H9 (cell line): ENCODE measurements at regions not wholly inside any gene's neighbourhood (a gene's known extent, or its start where the extent isn't known, plus 50 kb on each side); places are given as distances from the start of the nearest gene placed in this dataset.

Source experiments
- DNase-seq: peaks from one replicate; pipeline ENCODE4 v3.0.0-alpha.2; 2017
- H2AFZ ChIP-seq: one replicate; pipeline ENCODE4 v1.6.1; 2013; ENCODE audit warnings: mild to moderate bottlenecking, low read length, control low read depth, moderate library complexity
- H2AK5ac ChIP-seq: 2 replicates; pipeline ENCODE4 v1.6.1; 2013; ENCODE audit warnings: low read length, control low read depth, mixed read lengths; ENCODE audit not compliant: insufficient read length
- H2BK120ac ChIP-seq: one replicate; pipeline ENCODE4 v1.6.1; 2013; ENCODE audit warnings: low read depth, mild to moderate bottlenecking, low read length, control low read depth, inconsistent platforms; ENCODE audit not compliant: poor library complexity, severe bottlenecking
- H2BK12ac ChIP-seq: 2 replicates; pipeline ENCODE4 v1.6.1; 2013; ENCODE audit warnings: low read length, control low read depth, mixed read lengths, low read depth; ENCODE audit not compliant: insufficient read length
- H2BK15ac ChIP-seq: 2 replicates; pipeline ENCODE4 v1.6.1; 2013; ENCODE audit warnings: low read depth, low read length, control low read depth
- H2BK20ac ChIP-seq: one replicate; pipeline ENCODE4 v1.6.1; 2013; ENCODE audit warnings: low read depth, mild to moderate bottlenecking, low read length, control low read depth, inconsistent platforms; ENCODE audit not compliant: poor library complexity, severe bottlenecking
- H2BK5ac ChIP-seq: 2 replicates; pipeline ENCODE4 v1.6.1; 2013; ENCODE audit warnings: low read length, control low read depth, mixed read lengths; ENCODE audit not compliant: insufficient read length
- H3K14ac ChIP-seq: 2 replicates; pipeline ENCODE4 v1.6.1; 2013; ENCODE audit warnings: low read length, control low read depth; ENCODE audit not compliant: insufficient read depth
- H3K18ac ChIP-seq: 2 replicates; pipeline ENCODE4 v1.6.1; 2013; ENCODE audit warnings: low read depth, mild to moderate bottlenecking, mixed read lengths, low read length, control low read depth; ENCODE audit not compliant: insufficient read length
- H3K23ac ChIP-seq: 2 replicates; pipeline ENCODE4 v1.6.1; 2013; ENCODE audit warnings: low read length, control low read depth, mixed read lengths, low read depth; ENCODE audit not compliant: insufficient read length
- H3K23me2 ChIP-seq: 2 replicates; pipeline ENCODE4 v1.6.1; 2013; ENCODE audit warnings: low read depth, mild to moderate bottlenecking, mixed read lengths, low read length, control low read depth; ENCODE audit not compliant: insufficient read length, poor library complexity, severe bottlenecking
- H3K27ac ChIP-seq: 2 replicates; pipeline ENCODE4 v1.5.1; 2013; ENCODE audit warnings: low read length, control low read depth, mixed read lengths, low read depth; ENCODE audit not compliant: insufficient read length
- H3K27me3 ChIP-seq: 2 replicates; pipeline ENCODE4 v1.6.1; 2013; ENCODE audit warnings: low read length, control low read depth, inconsistent platforms; ENCODE audit not compliant: insufficient read depth
- H3K4ac ChIP-seq: 2 replicates; pipeline ENCODE4 v1.6.1; 2013; ENCODE audit warnings: low read depth, mild to moderate bottlenecking, control low read depth, inconsistent platforms, low read length, moderate library complexity
- H3K4me1 ChIP-seq: 2 replicates; pipeline ENCODE4 v1.6.1; 2013; ENCODE audit warnings: low read length, control low read depth, inconsistent platforms; ENCODE audit not compliant: insufficient read depth
- H3K4me2 ChIP-seq: 2 replicates; pipeline ENCODE4 v1.6.1; 2013; ENCODE audit warnings: low read length, control low read depth, mixed read lengths; ENCODE audit not compliant: insufficient read length, insufficient read depth
- H3K56ac ChIP-seq: 2 replicates; pipeline ENCODE4 v1.6.1; 2013; ENCODE audit warnings: low read depth, mild to moderate bottlenecking, mixed read lengths, low read length, control low read depth; ENCODE audit not compliant: insufficient read length
- H3K79me1 ChIP-seq: 2 replicates; pipeline ENCODE4 v1.6.1; 2013; ENCODE audit warnings: low read depth, mild to moderate bottlenecking, moderate library complexity, low read length, control low read depth, inconsistent platforms; ENCODE audit not compliant: insufficient read depth, poor library complexity, severe bottlenecking
- H3K79me2 ChIP-seq: 2 replicates; pipeline ENCODE4 v1.6.1; 2013; ENCODE audit warnings: low read length, control low read depth, inconsistent platforms; ENCODE audit not compliant: insufficient read depth
- H3K9ac ChIP-seq: 2 replicates; pipeline ENCODE4 v1.6.1; 2013; ENCODE audit warnings: low read length, control low read depth, mixed read lengths; ENCODE audit not compliant: insufficient read length; ENCODE audit errors: extremely low read depth
- H3K9me3 ChIP-seq: one replicate; pipeline ENCODE4 v1.6.1; 2013; ENCODE audit warnings: low read depth, low read length, inconsistent platforms; ENCODE audit not compliant: control insufficient read depth
- H3T11ph ChIP-seq: one replicate; pipeline ENCODE4 v1.6.1; 2013; ENCODE audit warnings: mild to moderate bottlenecking, low read length, control low read depth, inconsistent platforms
- H4K20me1 ChIP-seq: one replicate; pipeline ENCODE4 v1.6.1; 2013; ENCODE audit not compliant: control insufficient read depth, insufficient read length, insufficient read depth
- H4K5ac ChIP-seq: 2 replicates; pipeline ENCODE4 v1.6.1; 2013; ENCODE audit warnings: low read depth, mild to moderate bottlenecking, mixed read lengths, low read length, control low read depth; ENCODE audit not compliant: insufficient read length
- H4K8ac ChIP-seq: replicated peaks from 2 replicates; pipeline ENCODE4 v1.6.1; 2013; ENCODE audit warnings: low read length, control low read depth, mixed read lengths, low read depth; ENCODE audit not compliant: insufficient read length
- H4K91ac ChIP-seq: 2 replicates; pipeline ENCODE4 v1.6.1; 2013; ENCODE audit warnings: low read depth, mild to moderate bottlenecking, moderate library complexity, mixed read lengths, low read length, control low read depth; ENCODE audit not compliant: insufficient read length
- H3K27ac Mint-ChIP-seq, 3 experiments: 2 replicates in 2 of 3; 3 replicates in 1 of 3; pipeline ENCODE4 v1.8.0; 2020 to 2021; ENCODE audit warnings: mixed read lengths in 3 of 3, mild to moderate bottlenecking in 1 of 3, moderate library complexity in 1 of 3
- H3K27me3 Mint-ChIP-seq: 2 replicates; pipeline ENCODE4 v1.8.0; 2021; ENCODE audit warnings: low read depth, mild to moderate bottlenecking, moderate library complexity, mixed read lengths
- H3K36me3 Mint-ChIP-seq, 3 experiments: 2 replicates in 2 of 3; 3 replicates in 1 of 3; pipeline ENCODE4 v1.8.0; 2020 to 2021; ENCODE audit warnings: low read depth in 3 of 3, mixed read lengths in 3 of 3; ENCODE audit not compliant: insufficient read depth in 1 of 3
- H3K4me1 Mint-ChIP-seq, 2 experiments: 2 replicates each; pipeline ENCODE4 v1.8.0; 2020; ENCODE audit warnings: mixed read lengths in 2 of 2
- H3K4me3 Mint-ChIP-seq, 2 experiments: 2 replicates in 1 of 2; 3 replicates in 1 of 2; pipeline ENCODE4 v1.8.0; 2020 to 2021; ENCODE audit warnings: mild to moderate bottlenecking in 2 of 2, mixed read lengths in 2 of 2, moderate library complexity in 1 of 2
- H3K9me3 Mint-ChIP-seq, 2 experiments: 2 replicates in 1 of 2; 3 replicates in 1 of 2; pipeline ENCODE4 v1.8.0; 2020; ENCODE audit warnings: mild to moderate bottlenecking in 2 of 2, mixed read lengths in 2 of 2, moderate library complexity in 1 of 2
- WGBS: extraction: QIAGEN DNeasy Blood & Tissue Kit; methylation state at CpG from one replicate; pipeline ENCODE4 v1.1.7; 2013; ENCODE audit warnings: missing lambda C conversion rate, low lambda C conversion rate, mixed read lengths; ENCODE audit not compliant: insufficient read length; ENCODE audit errors: extremely low coverage; 5-methylcytosine and 5-hydroxymethylcytosine counted together
- TF ChIP-seq, protein P1 (sequence below): fragments of 200-600 bp; sonication (generic); conservative IDR thresholded peaks from 3 replicates; pipeline ENCODE4 v1.8.0; 2021; ENCODE audit warnings: antibody characterized with exemption, mild to moderate bottlenecking

DNA sequence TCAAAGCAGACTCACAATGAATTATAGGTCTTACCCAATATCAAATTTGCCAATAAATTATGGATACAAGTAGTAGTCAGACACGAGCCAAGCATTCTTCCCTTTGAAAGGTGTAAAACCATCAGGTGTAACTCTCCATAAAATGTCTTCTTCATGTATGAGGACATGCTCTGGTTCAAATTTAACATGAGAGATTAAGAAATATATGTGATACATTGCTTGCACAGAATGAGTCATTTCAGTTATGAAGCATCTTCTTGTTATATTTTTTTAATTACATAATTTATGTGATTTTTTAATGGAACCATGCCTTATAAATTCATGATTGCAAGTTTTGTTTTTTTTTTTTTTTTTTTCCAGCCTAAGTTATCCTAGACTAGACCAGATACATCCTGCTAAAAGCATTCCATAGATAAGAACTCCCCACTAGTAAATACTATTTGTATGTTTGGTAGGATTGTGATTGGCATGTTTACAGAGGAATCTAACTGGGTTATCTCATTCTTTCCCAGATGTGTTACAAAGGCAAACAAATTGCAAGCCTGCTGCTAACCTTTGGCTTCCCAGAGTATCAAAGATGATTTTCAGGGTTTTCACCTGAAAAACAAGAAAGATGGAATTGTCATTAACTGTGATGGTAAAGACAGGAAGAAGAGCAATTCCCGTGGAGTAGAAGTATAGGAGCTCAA, 621.9 kb downstream of the XIRP2 start:
- Histone ChIP-seq H3K23ac (no peak overlapping the region), H3K9me3 (no peaks in the 10 kb centered on the region), H2AK5ac (no peak overlapping the region), H3K14ac (no peak overlapping the region), H3K4ac (no peak overlapping the region), H2BK20ac (no peak overlapping the region), H3K79me2 (no peaks in the 10 kb centered on the region), H2AFZ (no peak overlapping the region), H2BK12ac (no peak overlapping the region), H2BK5ac (no peak overlapping the region), H3K18ac (no peak overlapping the region), H3K9ac (no peak overlapping the region), H3K4me1 (no peaks in the 10 kb centered on the region), H3K79me1 (no peaks in the 10 kb centered on the region), H3K27me3 (no peaks in the 10 kb centered on the region), H2BK15ac (no peak overlapping the region), H4K5ac (no peak overlapping the region), H3K27ac (no peak overlapping the region), H3T11ph (no peak overlapping the region), H4K91ac (no peak overlapping the region), H3K23me2 (no peaks in the 10 kb centered on the region), H3K4me2 (no peak overlapping the region), H2BK120ac (no peak overlapping the region), H4K20me1 (no peaks in the 10 kb centered on the region), H3K56ac (no peak overlapping the region), H4K8ac (no peak overlapping the region)
- TF ChIP-seq, protein P1, sequence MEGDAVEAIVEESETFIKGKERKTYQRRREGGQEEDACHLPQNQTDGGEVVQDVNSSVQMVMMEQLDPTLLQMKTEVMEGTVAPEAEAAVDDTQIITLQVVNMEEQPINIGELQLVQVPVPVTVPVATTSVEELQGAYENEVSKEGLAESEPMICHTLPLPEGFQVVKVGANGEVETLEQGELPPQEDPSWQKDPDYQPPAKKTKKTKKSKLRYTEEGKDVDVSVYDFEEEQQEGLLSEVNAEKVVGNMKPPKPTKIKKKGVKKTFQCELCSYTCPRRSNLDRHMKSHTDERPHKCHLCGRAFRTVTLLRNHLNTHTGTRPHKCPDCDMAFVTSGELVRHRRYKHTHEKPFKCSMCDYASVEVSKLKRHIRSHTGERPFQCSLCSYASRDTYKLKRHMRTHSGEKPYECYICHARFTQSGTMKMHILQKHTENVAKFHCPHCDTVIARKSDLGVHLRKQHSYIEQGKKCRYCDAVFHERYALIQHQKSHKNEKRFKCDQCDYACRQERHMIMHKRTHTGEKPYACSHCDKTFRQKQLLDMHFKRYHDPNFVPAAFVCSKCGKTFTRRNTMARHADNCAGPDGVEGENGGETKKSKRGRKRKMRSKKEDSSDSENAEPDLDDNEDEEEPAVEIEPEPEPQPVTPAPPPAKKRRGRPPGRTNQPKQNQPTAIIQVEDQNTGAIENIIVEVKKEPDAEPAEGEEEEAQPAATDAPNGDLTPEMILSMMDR: no peak
- Mint-ChIP-seq H3K27ac (peak overlapping the region; percentile 2 to 89 (median 82); a peak in 5 of 7 replicates), H3K27me3 (no peaks in the 10 kb centered on the region), H3K9me3 (no peaks in the 10 kb centered on the region), H3K4me1 (peaks cover 16 to 18% of the 10 kb centered on the region in 2 experiments), H3K36me3 (peaks cover 0 to 4% (median 0%) of the 10 kb centered on the region in 3 experiments; a peak in 1 of 7 replicates), H3K4me3 (no peak overlapping the region)
- no CpG with 5 or more reads among the region's 2 CpGs for WGBS
- DNase-seq: no peak
